Liver (tissue), 8 donors: ENCODE measurements at regions not wholly inside any gene's neighbourhood (a gene's known extent, or its start where the extent isn't known, plus 50 kb on each side); places are given as distances from the start of the nearest gene placed in this dataset.

Experiments used
- DNase-seq: peaks from one replicate; pipeline ENCODE4 v3.0.0-alpha.2; 2017; ENCODE audit warnings: low spot score
- H3K27ac ChIP-seq, 2 donors: one replicate each; pipeline ENCODE4 v1.7.0; 2013; ENCODE audit warnings: inconsistent platforms in 2 of 2, low read length in 2 of 2, control low read depth in 1 of 2, low read depth in 1 of 2, mild to moderate bottlenecking in 1 of 2
- H3K27me3 ChIP-seq, 4 donors: one replicate each; pipeline versions ENCODE4 v1.6.1 to v1.7.0; 2013; ENCODE audit warnings: low read length in 3 of 4, inconsistent platforms in 1 of 4, mild to moderate bottlenecking in 1 of 4, moderate library complexity in 1 of 4; ENCODE audit not compliant: control insufficient read depth in 4 of 4, insufficient read depth in 4 of 4
- H3K36me3 ChIP-seq, 4 donors: one replicate each; pipeline versions ENCODE4 v1.6.1 to v1.7.0; 2013; ENCODE audit warnings: low read length in 3 of 4, mild to moderate bottlenecking in 3 of 4, low read depth in 1 of 4, moderate library complexity in 1 of 4; ENCODE audit not compliant: control insufficient read depth in 4 of 4, insufficient read depth in 3 of 4
- H3K4me1 ChIP-seq, 4 donors: one replicate each; pipeline versions ENCODE4 v1.6.1 to v1.7.0; 2013; ENCODE audit warnings: low read length in 3 of 4, mild to moderate bottlenecking in 3 of 4, moderate library complexity in 1 of 4; ENCODE audit not compliant: control insufficient read depth in 4 of 4, insufficient read depth in 4 of 4
- H3K4me3 ChIP-seq, 3 donors: one replicate each; pipeline versions ENCODE4 v1.6.1 to v1.7.0; 2013; ENCODE audit warnings: low read length in 3 of 3, control low read depth in 1 of 3, low read depth in 1 of 3, mild to moderate bottlenecking in 1 of 3
- H3K9ac ChIP-seq, 2 donors: one replicate each; pipeline ENCODE4 v1.7.0; 2013; ENCODE audit warnings: low read length in 2 of 2, mild to moderate bottlenecking in 2 of 2, moderate library complexity in 2 of 2, control low read depth in 1 of 2, low read depth in 1 of 2
- H3K9me3 ChIP-seq, 4 donors: one replicate each; pipeline versions ENCODE4 v1.6.1 to v1.7.0; 2013; ENCODE audit warnings: low read length in 3 of 4; ENCODE audit not compliant: control insufficient read depth in 4 of 4
- EGR1 ChIP-seq, 2 donors: IDR thresholded peaks; 2 replicates each; pipeline ENCODE4 v1.6.1; 2016 to 2018; ENCODE audit warnings: antibody characterized with exemption in 2 of 2, low read depth in 2 of 2
- FOXA1 ChIP-seq: IDR thresholded peaks from 2 replicates; pipeline ENCODE4 v1.6.1; 2016; ENCODE audit warnings: antibody characterized with exemption
- FOXA2 ChIP-seq: IDR thresholded peaks from 2 replicates; pipeline ENCODE4 v1.6.1; 2016; ENCODE audit warnings: antibody characterized with exemption
- GABPA ChIP-seq, 2 donors: IDR thresholded peaks in 1 of 2; conservative IDR thresholded peaks in 1 of 2; 2 replicates each; pipeline ENCODE4 v1.6.1; 2016; ENCODE audit warnings: antibody characterized with exemption in 2 of 2, mild to moderate bottlenecking in 1 of 2, moderate library complexity in 1 of 2
- HNF4A ChIP-seq, 2 donors: conservative IDR thresholded peaks; 2 replicates each; pipeline ENCODE4 v1.6.1; 2016; ENCODE audit warnings: antibody characterized with exemption in 2 of 2, mild to moderate bottlenecking in 2 of 2
- HNF4G ChIP-seq: IDR thresholded peaks from 2 replicates; pipeline ENCODE4 v1.6.1; 2016; ENCODE audit warnings: antibody characterized with exemption
- JUND ChIP-seq, 2 donors: IDR thresholded peaks; 2 replicates each; pipeline ENCODE4 v1.6.1; 2016; ENCODE audit warnings: antibody characterized with exemption in 2 of 2
- NR2F2 ChIP-seq: IDR thresholded peaks from 2 replicates; pipeline ENCODE4 v1.6.1; 2016; ENCODE audit warnings: antibody characterized with exemption
- RAD21 ChIP-seq, 2 donors: IDR thresholded peaks; 2 replicates each; pipeline ENCODE4 v1.6.1; 2016; ENCODE audit warnings: antibody characterized with exemption in 2 of 2, mild to moderate bottlenecking in 2 of 2
- RXRA ChIP-seq, 2 donors: IDR thresholded peaks; 2 replicates each; pipeline ENCODE4 v1.6.1; 2017 to 2018; ENCODE audit warnings: antibody characterized with exemption in 2 of 2, mild to moderate bottlenecking in 1 of 2
- SP1 ChIP-seq: IDR thresholded peaks from 2 replicates; pipeline ENCODE4 v1.6.1; 2018; ENCODE audit warnings: antibody characterized with exemption, mild to moderate bottlenecking
- TAF1 ChIP-seq: conservative IDR thresholded peaks from 2 replicates; pipeline ENCODE4 v1.6.1; 2016; ENCODE audit warnings: antibody characterized with exemption, mild to moderate bottlenecking
- YY1 ChIP-seq: IDR thresholded peaks from 2 replicates; pipeline ENCODE4 v1.6.1; 2016; ENCODE audit warnings: antibody characterized with exemption, mild to moderate bottlenecking
- WGBS: extraction: QIAGEN DNeasy Blood & Tissue Kit; methylation state at CpG from one replicate; pipeline ENCODE4 v1.1.7; 2013; 5-methylcytosine and 5-hydroxymethylcytosine counted together
- TF ChIP-seq, protein P1 (sequence below): IDR thresholded peaks from 2 replicates; pipeline ENCODE4 v1.6.1; 2016; ENCODE audit warnings: antibody characterized with exemption
- TF ChIP-seq, protein P2 (sequence below): IDR thresholded peaks from 2 replicates; pipeline ENCODE4 v1.6.1; 2016; ENCODE audit warnings: antibody characterized with exemption
- TF ChIP-seq, protein P3 (sequence below): IDR thresholded peaks from 2 replicates; pipeline ENCODE4 v1.6.1; 2016; ENCODE audit warnings: antibody characterized with exemption, mild to moderate bottlenecking
- TF ChIP-seq, protein P4 (sequence below): fragments of 150-350 bp; IDR thresholded peaks from 2 replicates; pipeline ENCODE4 v1.5.1; 2017; ENCODE audit warnings: improper control_type of control experiment, low read depth, low read length; ENCODE audit not compliant: missing input control
- TF ChIP-seq, protein P5 (sequence below): IDR thresholded peaks from 2 replicates; pipeline ENCODE4 v1.6.1; 2016; ENCODE audit warnings: antibody characterized with exemption
- donor health status: healthy.
- donor health status: healthy.
- donor health status: healthy.
- donor health status: healthy.
- donor health status: healthy.

DNA sequence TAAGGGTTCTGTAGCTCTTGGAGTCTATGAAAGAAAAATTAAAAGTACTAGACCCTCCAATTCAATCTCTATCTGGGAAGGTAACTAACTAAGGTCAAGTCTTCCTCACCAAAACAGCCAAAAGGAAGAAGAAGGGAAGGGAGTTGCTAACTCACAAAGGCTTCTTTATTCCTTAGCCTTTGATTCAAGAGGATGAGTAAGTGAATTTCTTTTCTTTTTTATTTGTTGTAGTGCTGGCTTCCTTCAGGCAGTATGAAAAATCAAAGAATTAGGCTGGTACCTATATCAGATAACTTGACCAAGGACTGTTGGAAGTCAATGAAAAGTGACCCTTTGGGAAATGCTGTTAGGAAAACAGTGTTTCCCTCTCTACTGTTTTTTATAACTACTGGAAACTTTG, 144.4 kb upstream of the NRIP1 start:
- Histone ChIP-seq H3K9ac (no peak overlapping the region), H3K27me3 (no peaks in the 10 kb centered on the region), H3K4me1 (peaks cover 2 to 45% (median 42%) of the 10 kb centered on the region in 4 donors), H3K4me3 (no peak overlapping the region), H3K27ac (no peak overlapping the region), H3K9me3 (no peaks in the 10 kb centered on the region), H3K36me3 (no peaks in the 10 kb centered on the region)
- no peak for DNase-seq
- TF ChIP-seq RXRA (IDR thresholded peaks at IDR 0.05) (no peak), HNF4A (conservative IDR thresholded peaks at IDR 0.05) (no peak), YY1 (no peak), TAF1 (no peak), FOXA1 (no peak), HNF4G (no peak), JUND (IDR thresholded peaks at IDR 0.05) (no peak), NR2F2 (no peak), GABPA (IDR thresholded peaks at IDR 0.05 in 1 of 2, conservative IDR thresholded peaks at IDR 0.05 in 1 of 2) (no peak), RAD21 (IDR thresholded peaks at IDR 0.05) (no peak), EGR1 (IDR thresholded peaks at IDR 0.05; ENCODE audit: low read depth in 2 of 2) (no peak), SP1 (no peak), FOXA2 (no peak)
- TF ChIP-seq, protein P1, sequence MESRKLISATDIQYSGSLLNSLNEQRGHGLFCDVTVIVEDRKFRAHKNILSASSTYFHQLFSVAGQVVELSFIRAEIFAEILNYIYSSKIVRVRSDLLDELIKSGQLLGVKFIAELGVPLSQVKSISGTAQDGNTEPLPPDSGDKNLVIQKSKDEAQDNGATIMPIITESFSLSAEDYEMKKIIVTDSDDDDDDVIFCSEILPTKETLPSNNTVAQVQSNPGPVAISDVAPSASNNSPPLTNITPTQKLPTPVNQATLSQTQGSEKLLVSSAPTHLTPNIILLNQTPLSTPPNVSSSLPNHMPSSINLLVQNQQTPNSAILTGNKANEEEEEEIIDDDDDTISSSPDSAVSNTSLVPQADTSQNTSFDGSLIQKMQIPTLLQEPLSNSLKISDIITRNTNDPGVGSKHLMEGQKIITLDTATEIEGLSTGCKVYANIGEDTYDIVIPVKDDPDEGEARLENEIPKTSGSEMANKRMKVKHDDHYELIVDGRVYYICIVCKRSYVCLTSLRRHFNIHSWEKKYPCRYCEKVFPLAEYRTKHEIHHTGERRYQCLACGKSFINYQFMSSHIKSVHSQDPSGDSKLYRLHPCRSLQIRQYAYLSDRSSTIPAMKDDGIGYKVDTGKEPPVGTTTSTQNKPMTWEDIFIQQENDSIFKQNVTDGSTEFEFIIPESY: no peak
- TF ChIP-seq, protein P2, sequence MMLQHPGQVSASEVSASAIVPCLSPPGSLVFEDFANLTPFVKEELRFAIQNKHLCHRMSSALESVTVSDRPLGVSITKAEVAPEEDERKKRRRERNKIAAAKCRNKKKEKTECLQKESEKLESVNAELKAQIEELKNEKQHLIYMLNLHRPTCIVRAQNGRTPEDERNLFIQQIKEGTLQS: no peak
- TF ChIP-seq, protein P3, sequence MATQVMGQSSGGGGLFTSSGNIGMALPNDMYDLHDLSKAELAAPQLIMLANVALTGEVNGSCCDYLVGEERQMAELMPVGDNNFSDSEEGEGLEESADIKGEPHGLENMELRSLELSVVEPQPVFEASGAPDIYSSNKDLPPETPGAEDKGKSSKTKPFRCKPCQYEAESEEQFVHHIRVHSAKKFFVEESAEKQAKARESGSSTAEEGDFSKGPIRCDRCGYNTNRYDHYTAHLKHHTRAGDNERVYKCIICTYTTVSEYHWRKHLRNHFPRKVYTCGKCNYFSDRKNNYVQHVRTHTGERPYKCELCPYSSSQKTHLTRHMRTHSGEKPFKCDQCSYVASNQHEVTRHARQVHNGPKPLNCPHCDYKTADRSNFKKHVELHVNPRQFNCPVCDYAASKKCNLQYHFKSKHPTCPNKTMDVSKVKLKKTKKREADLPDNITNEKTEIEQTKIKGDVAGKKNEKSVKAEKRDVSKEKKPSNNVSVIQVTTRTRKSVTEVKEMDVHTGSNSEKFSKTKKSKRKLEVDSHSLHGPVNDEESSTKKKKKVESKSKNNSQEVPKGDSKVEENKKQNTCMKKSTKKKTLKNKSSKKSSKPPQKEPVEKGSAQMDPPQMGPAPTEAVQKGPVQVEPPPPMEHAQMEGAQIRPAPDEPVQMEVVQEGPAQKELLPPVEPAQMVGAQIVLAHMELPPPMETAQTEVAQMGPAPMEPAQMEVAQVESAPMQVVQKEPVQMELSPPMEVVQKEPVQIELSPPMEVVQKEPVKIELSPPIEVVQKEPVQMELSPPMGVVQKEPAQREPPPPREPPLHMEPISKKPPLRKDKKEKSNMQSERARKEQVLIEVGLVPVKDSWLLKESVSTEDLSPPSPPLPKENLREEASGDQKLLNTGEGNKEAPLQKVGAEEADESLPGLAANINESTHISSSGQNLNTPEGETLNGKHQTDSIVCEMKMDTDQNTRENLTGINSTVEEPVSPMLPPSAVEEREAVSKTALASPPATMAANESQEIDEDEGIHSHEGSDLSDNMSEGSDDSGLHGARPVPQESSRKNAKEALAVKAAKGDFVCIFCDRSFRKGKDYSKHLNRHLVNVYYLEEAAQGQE: no peak
- TF ChIP-seq, protein P4, sequence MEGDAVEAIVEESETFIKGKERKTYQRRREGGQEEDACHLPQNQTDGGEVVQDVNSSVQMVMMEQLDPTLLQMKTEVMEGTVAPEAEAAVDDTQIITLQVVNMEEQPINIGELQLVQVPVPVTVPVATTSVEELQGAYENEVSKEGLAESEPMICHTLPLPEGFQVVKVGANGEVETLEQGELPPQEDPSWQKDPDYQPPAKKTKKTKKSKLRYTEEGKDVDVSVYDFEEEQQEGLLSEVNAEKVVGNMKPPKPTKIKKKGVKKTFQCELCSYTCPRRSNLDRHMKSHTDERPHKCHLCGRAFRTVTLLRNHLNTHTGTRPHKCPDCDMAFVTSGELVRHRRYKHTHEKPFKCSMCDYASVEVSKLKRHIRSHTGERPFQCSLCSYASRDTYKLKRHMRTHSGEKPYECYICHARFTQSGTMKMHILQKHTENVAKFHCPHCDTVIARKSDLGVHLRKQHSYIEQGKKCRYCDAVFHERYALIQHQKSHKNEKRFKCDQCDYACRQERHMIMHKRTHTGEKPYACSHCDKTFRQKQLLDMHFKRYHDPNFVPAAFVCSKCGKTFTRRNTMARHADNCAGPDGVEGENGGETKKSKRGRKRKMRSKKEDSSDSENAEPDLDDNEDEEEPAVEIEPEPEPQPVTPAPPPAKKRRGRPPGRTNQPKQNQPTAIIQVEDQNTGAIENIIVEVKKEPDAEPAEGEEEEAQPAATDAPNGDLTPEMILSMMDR: no peak
- TF ChIP-seq, protein P5, sequence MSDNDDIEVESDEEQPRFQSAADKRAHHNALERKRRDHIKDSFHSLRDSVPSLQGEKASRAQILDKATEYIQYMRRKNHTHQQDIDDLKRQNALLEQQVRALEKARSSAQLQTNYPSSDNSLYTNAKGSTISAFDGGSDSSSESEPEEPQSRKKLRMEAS: no peak

DNA sequence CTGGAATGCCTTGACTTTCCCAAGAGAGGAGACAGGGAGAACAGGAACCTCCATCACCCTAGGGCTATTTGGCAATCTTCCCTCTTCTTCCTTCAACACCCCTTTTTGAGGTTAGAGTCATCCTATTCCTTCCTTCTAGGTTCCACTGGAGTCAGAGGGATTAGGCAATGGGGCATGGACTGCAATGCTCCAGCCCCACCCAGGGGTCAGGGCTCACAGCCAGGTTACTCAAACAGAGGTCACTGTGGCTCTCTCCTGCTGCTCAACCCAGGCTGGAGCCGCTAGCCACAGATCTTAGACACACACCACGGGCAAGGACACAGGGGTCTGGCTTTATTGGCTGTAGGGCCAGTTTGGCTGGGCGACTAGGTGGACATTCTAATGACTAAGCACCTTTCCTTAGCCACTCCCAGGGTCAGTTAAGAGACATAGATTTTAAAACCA, 145.5 kb upstream of the NRIP1 start:
- 38% methylated on average over 3 of the region's 3 CpGs for WGBS
- Histone ChIP-seq H3K9me3 (no peaks in the 10 kb centered on the region), H3K36me3 (no peaks in the 10 kb centered on the region), H3K9ac (no peak overlapping the region), H3K27ac (peak overlapping the region; percentile 45 to 78), H3K27me3 (no peaks in the 10 kb centered on the region), H3K4me3 (no peak overlapping the region), H3K4me1 (peaks cover 2 to 45% (median 42%) of the 10 kb centered on the region in 4 donors)
- DNase-seq: peak; percentile 66
- no peak for TF ChIP-seq TAF1
- peak; percentile 86 for TF ChIP-seq NR2F2
- TF ChIP-seq, protein P1: peak; percentile 48
- no peak for TF ChIP-seq GABPA (IDR thresholded peaks at IDR 0.05 in 1 of 2, conservative IDR thresholded peaks at IDR 0.05 in 1 of 2)
- peak; percentile 40 for TF ChIP-seq YY1
- TF ChIP-seq JUND (IDR thresholded peaks at IDR 0.05): peak; percentile 49 to 66
- TF ChIP-seq RXRA (IDR thresholded peaks at IDR 0.05): peak; percentile 97 to 99
- peak; percentile 64 to 74 for TF ChIP-seq RAD21 (IDR thresholded peaks at IDR 0.05)
- TF ChIP-seq, protein P5: no peak
- TF ChIP-seq, protein P4: no peak
